ENCODE measurements at regions not wholly inside any gene's neighbourhood (a gene's known extent, or its start where the extent isn't known, plus 50 kb on each side); places are given as distances from the start of the nearest gene placed in this dataset.

DNA sequence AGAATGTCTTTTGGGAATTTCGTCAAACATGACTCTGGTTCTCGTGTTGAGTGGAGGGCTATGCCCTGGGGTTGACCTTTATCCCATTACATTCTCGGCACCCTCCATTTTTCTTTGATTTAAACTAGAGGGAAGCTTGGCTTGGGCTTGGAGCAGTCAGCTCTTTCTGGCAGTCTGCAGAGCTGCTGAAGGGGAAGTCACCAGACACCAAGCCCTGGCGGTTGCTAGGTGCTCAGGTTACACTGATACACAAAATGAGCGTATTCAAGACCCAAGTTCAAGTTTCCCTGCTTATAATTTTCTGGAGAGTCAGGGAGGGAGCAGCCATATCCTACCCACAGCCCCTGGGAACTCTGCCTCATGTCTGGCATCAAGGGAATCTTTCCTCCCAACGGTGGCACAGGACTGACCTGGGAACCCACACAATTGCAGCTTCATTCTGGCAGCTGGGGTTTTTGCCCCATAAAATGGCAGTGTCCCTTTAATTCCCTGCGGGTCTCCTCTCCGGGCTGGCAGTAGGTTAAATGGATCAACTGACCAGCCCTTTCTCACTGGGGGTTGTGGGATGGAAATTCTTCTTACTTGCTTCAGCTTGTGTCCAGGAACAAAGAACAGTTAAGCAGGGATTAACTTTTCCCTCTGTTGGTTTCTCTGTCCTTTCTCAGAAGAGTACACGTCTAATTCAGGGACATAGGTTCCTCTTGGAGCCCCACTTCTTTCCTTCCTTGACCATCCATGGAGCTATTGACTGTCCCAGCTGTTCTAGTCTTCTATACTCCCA, 110.0 kb upstream of the DLG1 start:
- TF ChIP-seq CTCF (IDR thresholded peaks at IDR 0.05) (no peak), POLR2A (IDR thresholded peaks at IDR 0.05) (no peak)
